T-helper 2 cell treated with Interferon-gamma antibody and Interleukin-4, amounts not matched to agents 5 μg/mL and 100 μg/mL, for 36 hours (primary cell): ENCODE measurements at regions not wholly inside any gene's neighbourhood (a gene's known extent, or its start where the extent isn't known, plus 50 kb on each side); places are given as distances from the start of the nearest gene placed in this dataset.

Source experiments
- DNase-seq: peaks from one replicate; pipeline ENCODE4 v3.0.0; 2021; ENCODE audit warnings: low spot score
- H3K27ac Mint-ChIP-seq: one replicate; pipeline ENCODE4 v1.8.0; 2021; ENCODE audit warnings: mild to moderate bottlenecking, mixed read lengths
- H3K27me3 Mint-ChIP-seq: one replicate; pipeline ENCODE4 v1.8.0; 2021; ENCODE audit warnings: low read depth, mixed read lengths
- H3K36me3 Mint-ChIP-seq: one replicate; pipeline ENCODE4 v1.8.0; 2021; ENCODE audit warnings: low read depth, mixed read lengths
- H3K4me1 Mint-ChIP-seq: one replicate; pipeline ENCODE4 v1.8.0; 2021; ENCODE audit warnings: low read depth, mixed read lengths
- H3K4me3 Mint-ChIP-seq: one replicate; pipeline ENCODE4 v1.8.0; 2022; ENCODE audit warnings: mild to moderate bottlenecking, moderate library complexity, mixed read lengths
- H3K9me3 Mint-ChIP-seq: one replicate; pipeline ENCODE4 v1.8.0; 2021; ENCODE audit warnings: mixed read lengths

DNA sequence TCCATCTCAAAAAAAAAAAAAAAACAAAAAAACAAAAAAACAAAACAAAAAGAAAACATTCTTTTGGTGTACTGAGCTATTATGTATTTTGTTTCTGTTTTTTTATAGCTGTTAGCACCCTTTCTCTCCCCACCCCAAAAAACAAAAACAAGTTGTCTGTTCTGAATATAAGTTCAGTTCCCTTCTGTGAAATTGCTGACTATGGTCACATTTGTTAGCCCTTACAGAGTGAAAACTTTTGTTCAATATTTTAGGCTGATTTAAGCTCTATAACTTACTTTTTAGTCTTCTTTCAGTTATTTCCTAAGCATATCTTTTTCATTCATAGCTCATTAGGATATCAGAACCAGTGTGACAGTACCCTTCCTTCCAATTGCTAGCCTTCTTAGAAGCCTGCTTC lies 1056.6 kb upstream of the NCAM2 start:
- H3K27ac Mint-ChIP-seq = no peak overlapping the region
- H3K9me3 Mint-ChIP-seq = peaks cover 60% of the 10 kb centered on the region
- H3K4me1 Mint-ChIP-seq = no peaks in the 10 kb centered on the region
- H3K4me3 Mint-ChIP-seq = no peak overlapping the region
- no peaks in the 10 kb centered on the region for H3K36me3 Mint-ChIP-seq
- H3K27me3 Mint-ChIP-seq = no peaks in the 10 kb centered on the region
- no peak for DNase-seq

DNA sequence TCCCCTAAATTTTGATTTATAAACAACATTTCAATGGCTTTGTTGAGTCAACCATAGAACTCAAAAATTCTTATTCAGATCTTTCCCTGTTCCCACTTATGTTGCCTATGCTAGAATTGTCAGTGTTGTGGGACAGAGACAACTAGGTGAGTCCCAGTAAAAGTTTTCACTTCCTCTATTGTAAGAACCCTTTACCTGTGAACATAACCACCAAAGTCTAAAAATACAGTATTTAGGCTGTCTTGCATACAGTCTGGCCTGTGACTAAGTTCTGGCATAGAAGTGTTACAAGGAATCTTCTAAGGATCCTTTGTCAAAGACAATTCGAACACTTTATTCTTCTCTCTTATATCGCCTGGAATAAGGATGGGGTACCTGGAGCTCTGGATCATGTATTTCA lies 1047.9 kb upstream of the NCAM2 start:
- no peaks in the 10 kb centered on the region for H3K4me1 Mint-ChIP-seq
- H3K27me3 Mint-ChIP-seq = no peaks in the 10 kb centered on the region
- H3K27ac Mint-ChIP-seq = no peak overlapping the region
- no peak for DNase-seq
- H3K4me3 Mint-ChIP-seq = no peak overlapping the region
- no peaks in the 10 kb centered on the region for H3K36me3 Mint-ChIP-seq
- H3K9me3 Mint-ChIP-seq = peaks cover 49% of the 10 kb centered on the region

DNA sequence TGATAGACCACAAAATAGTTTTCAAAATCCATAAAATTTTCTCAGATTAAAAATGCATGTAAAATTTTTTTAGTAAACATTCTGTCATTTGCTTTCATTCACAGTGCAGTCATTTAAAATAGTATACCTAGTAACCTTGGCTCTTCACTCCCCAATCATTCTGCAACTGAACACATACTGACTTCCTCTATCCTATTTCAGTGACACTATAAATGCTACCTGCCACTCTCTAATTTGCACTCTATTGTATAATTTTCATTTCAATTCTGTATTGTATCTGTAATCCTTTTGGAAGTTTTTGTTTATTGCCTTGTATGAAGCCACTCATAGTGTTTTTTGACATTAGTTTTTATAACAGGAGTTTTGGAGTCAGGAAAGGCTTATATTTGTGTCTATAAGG lies 1029.1 kb upstream of the NCAM2 start:
- Mint-ChIP-seq H3K27me3 (no peaks in the 10 kb centered on the region), H3K36me3 (no peaks in the 10 kb centered on the region), H3K9me3 (peaks cover 50% of the 10 kb centered on the region), H3K4me3 (no peak overlapping the region), H3K4me1 (no peaks in the 10 kb centered on the region), H3K27ac (no peak overlapping the region)
- DNase-seq = no peak

DNA sequence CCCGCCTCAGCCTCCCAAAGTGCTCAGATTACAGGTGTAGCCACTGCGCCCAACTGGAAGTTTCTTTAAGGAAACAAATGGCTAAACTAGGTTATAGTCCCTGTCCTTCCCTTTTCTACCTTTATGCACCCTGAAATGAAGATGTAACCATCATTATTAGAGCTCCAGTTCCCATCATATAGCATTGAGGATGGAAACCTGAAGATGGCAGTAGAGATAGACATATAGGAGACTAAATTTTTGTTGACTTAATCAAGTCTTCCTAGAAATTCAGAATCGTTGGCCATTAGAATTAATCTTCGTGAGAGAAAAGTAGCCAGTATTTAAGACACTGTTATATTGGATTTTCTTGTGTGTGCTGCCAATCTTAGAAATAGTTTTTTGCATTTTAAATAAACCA lies 1016.3 kb upstream of the NCAM2 start:
- no peak for DNase-seq
- Mint-ChIP-seq H3K9me3 (peaks cover 45% of the 10 kb centered on the region), H3K27ac (no peak overlapping the region), H3K36me3 (no peaks in the 10 kb centered on the region), H3K27me3 (no peaks in the 10 kb centered on the region), H3K4me3 (no peak overlapping the region), H3K4me1 (no peaks in the 10 kb centered on the region)

DNA sequence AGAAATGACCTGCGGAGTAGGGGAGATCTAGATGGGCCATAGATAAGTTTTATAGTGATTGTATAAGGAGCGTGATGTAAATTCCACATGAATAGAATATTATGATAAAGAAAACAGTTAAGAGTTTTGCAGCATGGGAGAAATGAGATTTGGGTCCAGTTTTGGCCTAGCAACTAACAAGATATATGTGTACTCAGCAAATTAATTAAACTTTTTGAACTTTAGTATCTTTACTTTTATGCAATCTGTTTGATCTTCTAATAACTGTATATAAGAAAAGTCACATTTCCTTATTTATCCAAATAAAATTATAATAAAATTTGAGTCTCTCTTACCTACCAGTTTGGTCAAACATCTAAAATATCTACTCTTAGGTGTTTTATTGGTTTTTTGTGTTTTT lies 1011.8 kb upstream of the NCAM2 start:
- Mint-ChIP-seq H3K36me3 (no peaks in the 10 kb centered on the region), H3K4me1 (no peaks in the 10 kb centered on the region), H3K27ac (no peak overlapping the region), H3K27me3 (no peaks in the 10 kb centered on the region), H3K4me3 (no peak overlapping the region), H3K9me3 (peaks cover 44% of the 10 kb centered on the region)
- no peak for DNase-seq

DNA sequence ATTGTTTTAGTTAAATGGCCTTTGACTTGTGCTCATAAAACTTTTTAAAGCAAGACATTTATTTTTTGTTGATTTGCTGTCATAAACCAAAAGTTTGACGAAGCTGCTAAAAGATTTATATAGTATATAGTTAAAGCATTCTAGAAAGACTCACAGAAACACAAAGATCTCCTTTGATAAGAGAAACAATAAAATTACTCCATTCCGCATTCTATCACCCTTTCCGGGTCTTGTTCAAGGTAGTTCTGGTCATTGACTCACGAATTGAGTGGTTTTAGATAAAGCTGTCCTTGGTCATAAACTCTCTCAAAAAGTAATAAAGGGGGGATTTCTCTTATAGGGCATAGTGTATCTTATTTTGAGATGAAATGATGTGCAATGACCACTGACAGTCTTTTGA lies 1010.5 kb upstream of the NCAM2 start:
- no peaks in the 10 kb centered on the region for H3K27me3 Mint-ChIP-seq
- DNase-seq = no peak
- no peaks in the 10 kb centered on the region for H3K4me1 Mint-ChIP-seq
- H3K36me3 Mint-ChIP-seq = no peaks in the 10 kb centered on the region
- no peak overlapping the region for H3K4me3 Mint-ChIP-seq
- no peak overlapping the region for H3K27ac Mint-ChIP-seq
- peaks cover 53% of the 10 kb centered on the region for H3K9me3 Mint-ChIP-seq

DNA sequence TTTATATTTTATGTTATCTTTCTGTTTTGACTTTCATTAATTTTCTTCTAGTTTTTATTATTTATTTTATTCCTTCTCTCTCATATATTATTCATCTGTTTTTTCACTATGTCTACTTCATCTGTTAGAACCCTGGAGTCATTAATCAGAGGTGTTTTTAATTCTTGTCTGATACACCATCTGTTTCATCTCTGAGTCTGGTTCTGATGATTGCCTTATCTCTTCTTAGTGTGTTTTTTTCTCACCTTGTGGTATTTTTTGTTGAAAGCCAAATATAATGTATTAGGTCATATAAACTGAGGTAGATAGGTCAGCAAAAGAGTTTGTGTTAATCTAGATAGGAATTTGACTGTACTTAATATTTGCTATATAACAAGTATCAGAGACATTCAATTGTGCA lies 1005.7 kb upstream of the NCAM2 start:
- DNase-seq = no peak
- Mint-ChIP-seq H3K4me3 (no peak overlapping the region), H3K36me3 (no peaks in the 10 kb centered on the region), H3K27me3 (no peaks in the 10 kb centered on the region), H3K27ac (no peak overlapping the region), H3K4me1 (no peaks in the 10 kb centered on the region), H3K9me3 (peaks cover 51% of the 10 kb centered on the region)

DNA sequence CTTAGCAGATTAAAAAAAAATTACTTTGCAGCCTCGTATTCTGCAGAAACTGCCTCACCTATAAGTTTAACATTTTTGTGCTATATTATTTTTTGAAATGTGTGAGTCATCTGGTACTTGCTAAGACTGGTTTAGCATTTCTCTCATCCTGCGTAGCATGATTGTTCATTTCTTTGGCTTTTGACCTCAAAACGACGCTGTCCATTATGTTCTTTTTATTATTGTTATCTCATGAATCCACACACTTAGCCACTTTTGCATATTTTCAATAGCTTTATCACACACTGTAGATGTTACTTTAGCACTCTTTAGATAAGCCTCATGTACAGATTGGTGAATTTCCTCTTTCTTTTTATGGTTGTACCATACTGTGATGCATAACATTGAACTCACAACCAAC lies 1004.9 kb upstream of the NCAM2 start:
- Mint-ChIP-seq H3K9me3 (peaks cover 53% of the 10 kb centered on the region), H3K4me3 (no peak overlapping the region), H3K4me1 (no peaks in the 10 kb centered on the region), H3K27me3 (no peaks in the 10 kb centered on the region), H3K27ac (no peak overlapping the region), H3K36me3 (no peaks in the 10 kb centered on the region)
- DNase-seq = no peak

DNA sequence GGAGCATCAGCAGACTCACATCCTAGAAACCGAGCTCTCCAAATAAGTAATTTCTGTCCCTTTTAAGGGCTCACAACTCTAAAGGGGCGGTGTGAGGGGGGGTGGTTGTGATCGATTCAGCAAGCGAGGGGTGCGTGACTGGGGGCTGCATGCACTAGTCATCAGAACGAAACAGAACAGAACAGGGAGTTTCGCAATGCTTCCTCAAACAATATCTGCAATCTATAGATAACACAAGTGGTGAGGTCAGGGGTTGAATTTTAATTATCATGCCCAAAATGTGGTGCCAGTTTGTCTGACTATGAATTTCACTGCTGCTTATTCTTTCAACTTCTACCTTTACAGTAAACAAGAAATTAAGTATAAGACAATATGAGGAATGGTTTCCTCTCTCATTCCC lies 1003.0 kb upstream of the NCAM2 start:
- Mint-ChIP-seq H3K27me3 (no peaks in the 10 kb centered on the region), H3K4me1 (no peaks in the 10 kb centered on the region), H3K27ac (no peak overlapping the region), H3K9me3 (peaks cover 50% of the 10 kb centered on the region), H3K36me3 (no peaks in the 10 kb centered on the region), H3K4me3 (no peak overlapping the region)
- DNase-seq = no peak

DNA sequence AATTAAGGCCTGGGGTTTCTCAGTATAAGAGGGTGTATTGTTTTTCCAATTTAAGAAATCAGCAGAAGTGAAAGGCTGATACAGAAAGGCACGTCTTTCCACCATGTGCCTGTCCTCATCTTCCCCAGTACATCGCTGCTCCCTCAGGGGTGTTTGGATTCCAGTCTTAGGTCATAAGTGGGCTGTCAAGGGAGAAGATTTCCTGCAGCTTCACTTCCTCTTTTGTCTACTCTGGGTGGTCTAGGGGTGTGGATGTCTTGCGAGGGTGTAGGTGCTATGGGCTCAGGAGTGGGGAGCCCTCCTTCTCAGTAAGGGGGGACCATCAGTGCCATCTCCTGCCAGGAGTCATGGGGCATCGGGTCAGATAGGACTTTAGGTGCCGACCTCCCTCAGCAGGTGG lies 999.8 kb upstream of the NCAM2 start:
- H3K9me3 Mint-ChIP-seq = peaks cover 28% of the 10 kb centered on the region
- H3K4me3 Mint-ChIP-seq = no peak overlapping the region
- H3K27me3 Mint-ChIP-seq = no peaks in the 10 kb centered on the region
- H3K27ac Mint-ChIP-seq = no peak overlapping the region
- no peak for DNase-seq
- H3K4me1 Mint-ChIP-seq = no peaks in the 10 kb centered on the region
- H3K36me3 Mint-ChIP-seq = no peaks in the 10 kb centered on the region

DNA sequence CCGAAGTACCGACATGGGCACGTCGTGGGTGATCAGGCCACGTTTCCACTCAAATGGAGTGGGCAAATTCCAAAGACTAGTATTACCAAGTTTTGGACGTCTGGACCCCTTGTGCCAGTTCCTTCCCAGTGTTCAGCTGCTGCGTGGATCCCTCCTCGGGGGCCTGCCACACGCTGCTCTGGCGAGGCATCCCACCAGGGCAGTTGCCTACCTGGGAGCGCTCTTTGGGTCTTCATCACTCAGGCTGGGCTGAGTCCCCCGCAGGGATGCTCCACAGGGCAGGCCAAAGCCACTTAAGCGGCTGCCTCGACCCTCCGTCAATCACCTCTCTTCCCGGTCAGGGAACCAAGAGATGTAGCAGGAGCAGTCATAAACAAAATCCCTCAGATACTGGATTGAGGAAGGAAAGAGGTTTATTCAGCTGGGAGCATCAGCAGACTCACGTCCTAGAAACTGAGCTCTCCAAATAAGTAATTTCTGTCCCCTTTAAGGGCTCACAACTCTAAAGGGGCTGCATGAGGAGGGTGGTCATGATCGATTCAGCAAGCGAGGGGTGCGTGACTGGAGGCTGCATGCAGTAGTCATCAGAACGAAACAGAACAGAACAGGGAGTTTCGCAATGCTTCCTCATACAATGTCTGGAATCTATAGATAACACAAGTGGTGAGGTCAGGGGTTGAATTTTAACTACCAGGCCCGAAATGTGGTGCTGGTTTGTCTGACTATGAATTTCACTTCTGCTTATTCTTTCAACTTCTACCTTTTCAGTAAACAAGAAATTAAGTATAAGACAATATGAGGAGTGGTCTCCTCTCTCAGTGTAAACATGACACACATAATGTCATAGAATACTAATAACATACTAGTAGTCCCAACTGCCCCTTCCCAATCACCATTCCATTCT lies 998.6 kb upstream of the NCAM2 start:
- peaks cover 26% of the 10 kb centered on the region for H3K9me3 Mint-ChIP-seq
- no peaks in the 10 kb centered on the region for H3K4me1 Mint-ChIP-seq
- no peaks in the 10 kb centered on the region for H3K36me3 Mint-ChIP-seq
- no peak overlapping the region for H3K27ac Mint-ChIP-seq
- DNase-seq = no peak
- H3K4me3 Mint-ChIP-seq = no peak overlapping the region
- H3K27me3 Mint-ChIP-seq = no peaks in the 10 kb centered on the region

DNA sequence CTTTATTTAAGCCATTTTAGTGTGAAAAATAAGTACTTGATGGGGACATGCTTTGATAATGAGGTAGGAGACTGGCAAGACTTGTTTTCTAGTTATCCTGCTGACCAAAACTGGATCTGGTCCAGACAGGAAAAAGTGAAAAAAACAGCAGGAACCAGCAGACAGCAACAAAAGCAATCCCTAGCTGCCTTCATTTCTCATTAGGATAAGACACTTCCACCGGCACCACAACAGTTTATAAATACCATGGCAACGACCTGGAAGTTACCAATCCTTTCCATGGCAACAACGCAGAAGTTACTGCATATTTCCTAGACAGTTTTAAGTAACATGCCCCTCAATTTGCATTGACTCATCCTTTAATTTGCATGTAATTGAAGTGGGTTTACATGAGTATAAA lies 993.8 kb upstream of the NCAM2 start:
- H3K9me3 Mint-ChIP-seq = peaks cover 18% of the 10 kb centered on the region

DNA sequence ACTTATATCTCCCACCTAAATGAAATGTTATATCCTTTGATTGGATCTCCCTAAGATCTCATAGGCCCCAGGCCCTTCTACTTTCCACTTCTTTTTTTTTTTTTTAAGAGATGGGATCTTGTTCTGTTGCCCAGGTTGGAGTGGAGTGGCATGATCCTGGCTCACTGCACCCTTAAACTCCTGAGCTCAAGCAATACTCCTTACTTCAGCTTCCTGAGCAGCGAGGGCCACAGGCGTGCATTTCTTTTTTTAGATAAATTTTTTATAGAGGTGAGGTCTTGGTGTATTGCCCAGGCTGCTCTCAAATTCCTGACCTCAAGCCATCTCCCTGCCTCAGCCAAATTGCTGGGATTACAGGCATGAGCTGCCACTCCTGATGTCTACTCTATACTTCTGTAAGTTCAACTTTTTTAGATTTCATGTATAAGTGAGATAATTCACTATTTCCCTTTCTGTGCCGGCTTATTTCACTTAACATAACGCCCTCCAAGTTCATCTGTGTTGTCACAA lies 987.5 kb upstream of the NCAM2 start:
- Mint-ChIP-seq H3K27me3 (no peaks in the 10 kb centered on the region), H3K4me3 (no peak overlapping the region), H3K36me3 (no peaks in the 10 kb centered on the region), H3K4me1 (no peaks in the 10 kb centered on the region), H3K27ac (no peak overlapping the region), H3K9me3 (peaks cover 34% of the 10 kb centered on the region)
- DNase-seq = no peak

More for the DNA sequence above, 993.8 kb upstream of the NCAM2 start:
- H3K4me3 Mint-ChIP-seq = no peak overlapping the region
- no peak for DNase-seq
- no peaks in the 10 kb centered on the region for H3K27me3 Mint-ChIP-seq
- H3K27ac Mint-ChIP-seq = no peak overlapping the region
- H3K36me3 Mint-ChIP-seq = no peaks in the 10 kb centered on the region
- H3K4me1 Mint-ChIP-seq = no peaks in the 10 kb centered on the region

DNA sequence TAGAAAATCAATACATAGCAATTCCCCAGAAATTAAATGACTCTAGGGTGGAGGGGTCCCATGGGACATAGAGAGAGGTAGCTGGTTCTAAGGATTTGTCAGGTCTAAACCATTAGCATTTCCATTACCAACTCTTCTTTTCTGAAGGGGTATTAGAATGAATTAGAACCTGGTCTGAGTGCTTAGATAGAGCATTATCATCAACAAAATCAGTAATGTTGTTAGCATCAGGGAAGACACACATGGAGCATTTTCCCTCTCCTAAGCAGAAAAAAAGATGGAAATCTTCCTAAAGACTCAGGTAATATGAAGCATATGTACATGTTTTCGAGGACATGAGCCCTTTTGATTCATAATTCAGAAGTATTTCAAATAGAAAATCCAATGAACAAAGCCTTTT lies 984.4 kb upstream of the NCAM2 start:
- Mint-ChIP-seq H3K4me1 (no peaks in the 10 kb centered on the region), H3K27me3 (no peaks in the 10 kb centered on the region), H3K4me3 (no peak overlapping the region), H3K27ac (no peak overlapping the region), H3K9me3 (peaks cover 49% of the 10 kb centered on the region), H3K36me3 (no peaks in the 10 kb centered on the region)
- DNase-seq = no peak
